HepG2 (cell line): ENCODE measurements at regions not wholly inside any gene's neighbourhood (a gene's known extent, or its start where the extent isn't known, plus 50 kb on each side); places are given as distances from the start of the nearest gene placed in this dataset.

ENCODE experiments used
- ATAD3A ChIP-seq: sonication (generic); formaldehyde crosslinking; IDR thresholded peaks from 2 replicates; pipeline ENCODE4 v1.4.0; 2020; ENCODE audit warnings: missing genetic modification reagents
- NFE2 ChIP-seq: sonication (generic); formaldehyde crosslinking; IDR thresholded peaks from 2 replicates; pipeline ENCODE4 v1.4.0; 2020; ENCODE audit warnings: missing genetic modification reagents
- POLR2A ChIP-seq, 2 experiments: IDR thresholded peaks; 2 replicates each; pipeline ENCODE4 v1.6.1; 2011; ENCODE audit warnings: low read depth in 2 of 2, low read length in 2 of 2, mild to moderate bottlenecking in 1 of 2, moderate library complexity in 1 of 2; ENCODE audit not compliant: insufficient read depth in 1 of 2
- POLR2G ChIP-seq: fragments of 200-400 bp; formaldehyde crosslinking; IDR thresholded peaks from 2 replicates; pipeline ENCODE4 v1.6.1; 2018; ENCODE audit warnings: mild to moderate bottlenecking, low read depth, low read length, moderate library complexity
- SP1 ChIP-seq, 2 experiments: fragments of 450-650 bp in 1 of 2; sonication (generic) in 1 of 2; formaldehyde crosslinking in 1 of 2; IDR thresholded peaks; 2 replicates each; pipeline versions ENCODE4 v1.4.0 to v1.6.1; 2016 to 2020; ENCODE audit warnings: missing genetic modification reagents in 1 of 2
- SRSF4 ChIP-seq: fragments of 200-400 bp; formaldehyde crosslinking; IDR thresholded peaks from one replicate; pipeline ENCODE4 v1.6.1; 2018; ENCODE audit warnings: mild to moderate bottlenecking, low read depth, low read length, moderate library complexity; ENCODE audit not compliant: poor library complexity, severe bottlenecking
- ZNF354B ChIP-seq: sonication (generic); formaldehyde crosslinking; IDR thresholded peaks from 2 replicates; pipeline ENCODE4 v1.8.0; 2022; ENCODE audit warnings: mild to moderate bottlenecking, missing genetic modification reagents
- ZNF510 ChIP-seq: sonication (generic); formaldehyde crosslinking; IDR thresholded peaks from 2 replicates; pipeline ENCODE4 v1.4.0; 2020; ENCODE audit warnings: low read depth, mild to moderate bottlenecking, missing genetic modification reagents

DNA sequence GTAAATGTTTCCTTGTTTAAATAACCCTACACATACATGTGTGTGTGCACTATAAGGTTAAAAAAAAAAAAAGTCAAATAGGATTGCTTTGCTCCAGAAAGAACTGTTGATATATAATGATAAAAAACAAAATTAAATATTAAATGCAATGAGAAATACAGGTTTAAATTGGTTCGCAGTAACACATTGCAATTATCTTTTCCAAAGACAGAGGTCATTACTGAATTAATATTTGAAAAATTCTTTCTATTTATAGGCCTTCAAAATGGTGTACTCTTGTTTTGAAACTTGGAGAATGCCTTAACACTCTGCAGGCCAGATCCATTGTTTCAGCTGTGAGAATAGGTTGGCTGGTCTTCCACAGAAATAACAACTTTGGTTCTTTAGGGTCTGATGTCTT lies 319.0 kb upstream of the NUDT12 start:
- no peak for TF ChIP-seq SP1 (IDR thresholded peaks at IDR 0.05)
- TF ChIP-seq SP1 (CRISPR knock-in tag; IDR thresholded peaks at IDR 0.05) = no peak
- no peak for TF ChIP-seq ATAD3A
- TF ChIP-seq NFE2 = no peak
- TF ChIP-seq ZNF510 = no peak
- TF ChIP-seq SRSF4 = no peak
- TF ChIP-seq POLR2G = no peak
- no peak for TF ChIP-seq ZNF354B (CRISPR knock-in tag)
- no peak for TF ChIP-seq POLR2A (IDR thresholded peaks at IDR 0.05; ENCODE audit: insufficient read depth in 1 of 2, low read depth in 2 of 2, low read length in 2 of 2)
